H1 (cell line): ENCODE measurements at regions not wholly inside any gene's neighbourhood (a gene's known extent, or its start where the extent isn't known, plus 50 kb on each side); places are given as distances from the start of the nearest gene placed in this dataset.

ENCODE experiments used
- CTCF ChIA-PET: fragments of 300-600 bp; sonication (Branson Sonifier 250); formaldehyde crosslinking; loops from one replicate; lab custom pipeline; 2021; ENCODE audit not compliant: partially characterized antibody; lab: Charles Lee
- POLR2A ChIA-PET: fragments of 300-600 bp; sonication (Branson Sonifier 250); formaldehyde crosslinking; loops from one replicate; lab custom pipeline; 2021; ENCODE audit warnings: inconsistent platforms; ENCODE audit not compliant: partially characterized antibody; lab: Charles Lee
- DNase-seq, 2 experiments: peaks; one replicate each; pipeline versions ENCODE4 v3.0.0 to v3.0.0-alpha.2; 2010 to 2022; ENCODE audit warnings: low spot score in 2 of 2, low read depth in 1 of 2, mixed read lengths in 1 of 2
- FAIRE-seq: peaks from 2 replicates; lab custom pipeline; 2011; peaks lifted over from hg19 to GRCh38; lab: Jason Lieb, UNC
- H2AFZ ChIP-seq: 2 replicates; pipeline ENCODE4 v1.8.1; 2012; ENCODE audit warnings: low read length, inconsistent platforms
- H2AK5ac ChIP-seq: 2 replicates; pipeline ENCODE4 v1.6.1; 2013; ENCODE audit warnings: low read depth, low read length
- H2BK120ac ChIP-seq: replicated peaks from 2 replicates; pipeline ENCODE3; 2013; ENCODE audit warnings: low read depth, low read length, inconsistent platforms
- H2BK12ac ChIP-seq: 2 replicates; pipeline ENCODE4 v1.6.1; 2013; ENCODE audit warnings: low read depth, low read length
- H2BK15ac ChIP-seq: 2 replicates; pipeline ENCODE4 v1.6.1; 2013; ENCODE audit warnings: low read length
- H2BK20ac ChIP-seq: 2 replicates; pipeline ENCODE4 v1.6.1; 2013; ENCODE audit warnings: low read length
- H2BK5ac ChIP-seq: 2 replicates; pipeline ENCODE4 v1.6.1; 2013; ENCODE audit warnings: low read depth, low read length
- H3K14ac ChIP-seq: 2 replicates; pipeline ENCODE4 v1.6.1; 2013; ENCODE audit warnings: inconsistent platforms; ENCODE audit not compliant: insufficient read length
- H3K18ac ChIP-seq: 2 replicates; pipeline ENCODE4 v1.6.1; 2013; ENCODE audit warnings: low read length; ENCODE audit errors: extremely low read depth
- H3K23ac ChIP-seq: 2 replicates; pipeline ENCODE4 v1.6.1; 2013; ENCODE audit warnings: inconsistent platforms; ENCODE audit not compliant: insufficient read length
- H3K23me2 ChIP-seq: 2 replicates; pipeline ENCODE4 v1.6.1; 2013; ENCODE audit warnings: low read depth, low read length
- H3K27ac ChIP-seq: 2 replicates; pipeline ENCODE4 v1.6.1; 2011; ENCODE audit warnings: low read depth, low read length, inconsistent platforms
- H3K27me3 ChIP-seq, 4 experiments: replicated peaks in 1 of 4; 1 replicate in 1 of 4; 2 replicates in 3 of 4; pipeline versions ENCODE4 v1.6.1 to v1.8.1; 2011 to 2013; ENCODE audit warnings: low read length in 3 of 4, mild to moderate bottlenecking in 3 of 4, inconsistent platforms in 2 of 4, mixed read lengths in 2 of 4, moderate library complexity in 1 of 4; ENCODE audit not compliant: control insufficient read depth in 3 of 4, insufficient read depth in 3 of 4; ENCODE audit errors: extremely low read depth in 1 of 4
- H3K36me3 ChIP-seq, 4 experiments: 2 replicates each; pipeline versions ENCODE4 v1.6.1 to v1.8.1; 2011 to 2013; ENCODE audit warnings: mild to moderate bottlenecking in 4 of 4, low read length in 3 of 4, moderate library complexity in 2 of 4, control low read depth in 1 of 4, inconsistent platforms in 1 of 4; ENCODE audit not compliant: insufficient read depth in 4 of 4, control insufficient read depth in 2 of 4
- H3K4ac ChIP-seq: replicated peaks from 2 replicates; pipeline ENCODE3; 2013; ENCODE audit warnings: low read length, low read depth, mixed read lengths, inconsistent platforms; ENCODE audit not compliant: insufficient read length
- H3K4me1 ChIP-seq, 4 experiments: replicated peaks in 1 of 4; 1 replicate in 1 of 4; 2 replicates in 3 of 4; pipeline versions ENCODE4 v1.6.1 to v1.8.1; 2011 to 2013; ENCODE audit warnings: low read length in 3 of 4, inconsistent platforms in 2 of 4, mixed read lengths in 1 of 4; ENCODE audit not compliant: insufficient read depth in 4 of 4, control insufficient read depth in 3 of 4
- H3K4me2 ChIP-seq, 2 experiments: 2 replicates each; pipeline versions ENCODE4 v1.6.1 to v1.8.1; 2011 to 2013; ENCODE audit warnings: low read depth in 2 of 2, low read length in 2 of 2, control low read depth in 1 of 2, inconsistent platforms in 1 of 2, mild to moderate bottlenecking in 1 of 2; ENCODE audit not compliant: insufficient read depth in 1 of 2
- H3K4me3 ChIP-seq, 4 experiments: fragments of 200-600, 300-600 bp in 1 of 4; sonication (generic), shearing (Covaris generic), sonication (Bioruptor Twin) in 1 of 4; 2 replicates each; pipeline versions ENCODE4 v1.5.1 to v1.8.1; 2011 to 2016; ENCODE audit warnings: low read length in 4 of 4, low read depth in 3 of 4, control low read depth in 2 of 4, inconsistent platforms in 2 of 4, mild to moderate bottlenecking in 2 of 4, mixed read lengths in 1 of 4, moderate library complexity in 1 of 4; ENCODE audit not compliant: insufficient read depth in 2 of 4; ENCODE audit errors: extremely low read depth in 1 of 4
- H3K56ac ChIP-seq: replicated peaks from 2 replicates; pipeline ENCODE3; 2013; ENCODE audit warnings: low read depth, mild to moderate bottlenecking, mixed read lengths, low read length, inconsistent platforms; ENCODE audit not compliant: insufficient read length
- H3K79me1 ChIP-seq: 2 replicates; pipeline ENCODE4 v1.6.1; 2013; ENCODE audit warnings: low read depth, low read length, control low read depth
- H3K79me2 ChIP-seq, 2 experiments: 2 replicates each; pipeline versions ENCODE4 v1.6.1 to v1.8.1; 2012 to 2013; ENCODE audit warnings: low read length in 2 of 2, mild to moderate bottlenecking in 2 of 2, inconsistent platforms in 1 of 2; ENCODE audit not compliant: insufficient read depth in 2 of 2, control insufficient read depth in 1 of 2
- H3K9ac ChIP-seq, 4 experiments: replicated peaks in 1 of 4; 1 replicate in 1 of 4; 2 replicates in 3 of 4; pipeline versions ENCODE4 v1.6.1 to v1.8.1; 2011 to 2013; ENCODE audit warnings: low read depth in 3 of 4, low read length in 3 of 4, control low read depth in 2 of 4, mild to moderate bottlenecking in 2 of 4, moderate library complexity in 2 of 4, inconsistent platforms in 1 of 4; ENCODE audit errors: extremely low read depth in 1 of 4
- H3K9me3 ChIP-seq, 2 experiments: 2 replicates each; pipeline versions ENCODE4 v1.6.1 to v1.8.1; 2012 to 2013; ENCODE audit warnings: mild to moderate bottlenecking in 2 of 2, moderate library complexity in 2 of 2, control low read depth in 1 of 2, inconsistent platforms in 1 of 2, low read depth in 1 of 2, low read length in 1 of 2, mixed read lengths in 1 of 2; ENCODE audit not compliant: insufficient read depth in 2 of 2
- H4K20me1 ChIP-seq, 2 experiments: replicated peaks in 1 of 2; 2 replicates each; pipeline versions ENCODE3 to v1.8.1; 2011 to 2013; ENCODE audit warnings: inconsistent platforms in 2 of 2, low read length in 2 of 2, mild to moderate bottlenecking in 1 of 2; ENCODE audit not compliant: insufficient read depth in 2 of 2, control insufficient read depth in 1 of 2
- H4K5ac ChIP-seq: 2 replicates; pipeline ENCODE4 v1.6.1; 2013; ENCODE audit warnings: low read length, low read depth, mixed read lengths, inconsistent platforms; ENCODE audit not compliant: insufficient read length
- H4K8ac ChIP-seq: 2 replicates; pipeline ENCODE4 v1.8.0; 2013; ENCODE audit warnings: mild to moderate bottlenecking, moderate library complexity, low read length, inconsistent platforms; ENCODE audit not compliant: insufficient read depth; ENCODE audit errors: extremely low read depth
- H4K91ac ChIP-seq: replicated peaks from 2 replicates; pipeline ENCODE3; 2013; ENCODE audit warnings: low read length, mixed read lengths, inconsistent platforms; ENCODE audit not compliant: insufficient read length
- CHD2 ChIP-seq: IDR thresholded peaks from 2 replicates; pipeline ENCODE4 v1.6.1; 2012; ENCODE audit warnings: low read length, improper control_type of control experiment
- EZH2 ChIP-seq: fragments of 200-600 bp; sonication (generic); IDR thresholded peaks from 2 replicates; pipeline ENCODE4 v1.7.1; 2012; ENCODE audit warnings: low read depth, mild to moderate bottlenecking, moderate library complexity, low read length, inconsistent platforms; ENCODE audit not compliant: severe bottlenecking
- GABPA ChIP-seq: IDR thresholded peaks from 2 replicates; pipeline ENCODE4 v1.6.1; 2011; ENCODE audit warnings: mild to moderate bottlenecking, low read length, moderate library complexity, borderline replicate concordance; ENCODE audit not compliant: insufficient read depth
- HDAC2 ChIP-seq, 2 experiments: fragments of 300-600 bp in 1 of 2; sonication (generic) in 1 of 2; IDR thresholded peaks; 2 replicates each; pipeline ENCODE4 v1.6.1; 2011 to 2012; ENCODE audit warnings: low read depth in 2 of 2, low read length in 2 of 2, mild to moderate bottlenecking in 2 of 2, moderate library complexity in 2 of 2, borderline replicate concordance in 1 of 2, inconsistent platforms in 1 of 2
- JUND ChIP-seq: IDR thresholded peaks from 2 replicates; pipeline ENCODE4 v1.6.1; 2011; ENCODE audit warnings: mild to moderate bottlenecking, improper control_type of control experiment, low read length
- KDM1A ChIP-seq: fragments of 200-600, 300-600 bp; sonication (generic); IDR thresholded peaks from 2 replicates; pipeline ENCODE4 v1.7.1; 2016; ENCODE audit warnings: mild to moderate bottlenecking, low read length, borderline replicate concordance
- RAD21 ChIP-seq, 2 experiments: IDR thresholded peaks in 1 of 2; conservative IDR thresholded peaks in 1 of 2; 2 replicates each; pipeline ENCODE4 v1.6.1; 2011; ENCODE audit warnings: low read depth in 2 of 2, low read length in 2 of 2, improper control_type of control experiment in 1 of 2, inconsistent platforms in 1 of 2, mild to moderate bottlenecking in 1 of 2, moderate library complexity in 1 of 2
- RNF2 ChIP-seq: fragments of 200-900, 300-1000 bp; sonication (generic); IDR thresholded peaks from 2 replicates; pipeline ENCODE4 v1.7.1; 2016; ENCODE audit warnings: borderline replicate concordance, low read depth, mild to moderate bottlenecking, antibody characterized with exemption, low read length; ENCODE audit not compliant: poor library complexity, severe bottlenecking; ENCODE audit errors: missing control alignments
- RXRA ChIP-seq: IDR thresholded peaks from 2 replicates; pipeline ENCODE4 v1.6.1; 2011; ENCODE audit warnings: low read depth, mild to moderate bottlenecking, low read length, moderate library complexity; ENCODE audit not compliant: insufficient read depth
- SIN3A ChIP-seq, 2 experiments: IDR thresholded peaks in 1 of 2; conservative IDR thresholded peaks in 1 of 2; 2 replicates each; pipeline ENCODE4 v1.6.1; 2011 to 2012; ENCODE audit warnings: low read length in 2 of 2, improper control_type of control experiment in 1 of 2, low read depth in 1 of 2, mild to moderate bottlenecking in 1 of 2
- SRF ChIP-seq: IDR thresholded peaks from 2 replicates; pipeline ENCODE4 v1.6.1; 2011; ENCODE audit warnings: mild to moderate bottlenecking, low read depth, low read length, moderate library complexity
- TAF1 ChIP-seq: IDR thresholded peaks from 2 replicates; pipeline ENCODE4 v1.6.1; 2011; ENCODE audit warnings: mild to moderate bottlenecking, low read depth, low read length
- ZNF274 ChIP-seq: IDR thresholded peaks from 2 replicates; pipeline ENCODE4 v1.7.0; 2012; ENCODE audit warnings: low read length, borderline replicate concordance; ENCODE audit errors: extremely low read depth
- TF ChIP-seq, protein P1 (sequence below): IDR thresholded peaks from 2 replicates; pipeline ENCODE4 v1.6.1; 2012; ENCODE audit warnings: inconsistent platforms

DNA sequence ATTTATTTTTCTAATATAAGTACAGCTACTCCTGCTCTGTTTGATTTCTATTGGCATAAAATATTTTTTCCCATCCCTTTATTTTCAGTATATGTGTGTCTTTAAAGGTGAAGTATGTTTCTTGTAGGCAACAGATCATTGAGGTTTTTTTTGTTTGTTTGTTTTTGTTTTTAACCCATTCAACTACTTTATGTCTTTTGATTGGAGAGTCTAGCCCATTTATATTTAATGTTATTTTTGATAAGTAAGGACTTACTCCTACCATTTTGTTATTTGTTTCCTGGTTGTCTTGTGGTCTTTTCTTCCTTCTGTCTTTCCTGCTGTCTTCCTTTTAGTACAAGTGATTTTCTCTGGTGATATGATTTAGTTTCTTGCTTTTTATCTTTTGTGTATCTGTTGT lies 285.1 kb upstream of the PROX1 start:
- Histone ChIP-seq H2BK120ac (no peak overlapping the region), H3K18ac (no peak overlapping the region), H3K27me3 (no peaks in the 10 kb centered on the region), H3K4ac (no peak overlapping the region), H2AFZ (no peak overlapping the region), H2BK15ac (no peak overlapping the region), H3K36me3 (no peaks in the 10 kb centered on the region), H4K91ac (no peak overlapping the region), H4K5ac (no peak overlapping the region), H4K20me1 (no peaks in the 10 kb centered on the region), H2AK5ac (no peak overlapping the region), H3K14ac (no peak overlapping the region), H3K9ac (no peak overlapping the region), H3K4me1 (no peaks in the 10 kb centered on the region), H4K8ac (no peak overlapping the region), H3K79me2 (no peaks in the 10 kb centered on the region), H3K23ac (no peak overlapping the region), H3K9me3 (0 out of 4 replicates have a peak, but pooled peaks cover 0 to 2% of the 10 kb centered on the region in 2 experiments), H3K4me2 (no peak overlapping the region), H2BK5ac (no peak overlapping the region), H2BK20ac (no peak overlapping the region), H3K4me3 (no peak overlapping the region), H3K23me2 (no peaks in the 10 kb centered on the region), H2BK12ac (no peak overlapping the region), H3K27ac (no peak overlapping the region), H3K79me1 (no peaks in the 10 kb centered on the region), H3K56ac (no peak overlapping the region)
- ChIA-PET POLR2A (no interaction called here), CTCF (interaction anchor here (0.8 kb wide), 1 partner anchor 243 kb away, joined by 3 read pairs; no protein-coding TSS in a partner anchor)
- no peak for DNase-seq
- no peak for FAIRE-seq
- TF ChIP-seq, protein P1, sequence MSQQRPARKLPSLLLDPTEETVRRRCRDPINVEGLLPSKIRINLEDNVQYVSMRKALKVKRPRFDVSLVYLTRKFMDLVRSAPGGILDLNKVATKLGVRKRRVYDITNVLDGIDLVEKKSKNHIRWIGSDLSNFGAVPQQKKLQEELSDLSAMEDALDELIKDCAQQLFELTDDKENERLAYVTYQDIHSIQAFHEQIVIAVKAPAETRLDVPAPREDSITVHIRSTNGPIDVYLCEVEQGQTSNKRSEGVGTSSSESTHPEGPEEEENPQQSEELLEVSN = no peak
- no peak for TF ChIP-seq JUND
- TF ChIP-seq RAD21 (IDR thresholded peaks at IDR 0.05 in 1 of 2, conservative IDR thresholded peaks at IDR 0.05 in 1 of 2; ENCODE audit: low read depth in 2 of 2, low read length in 2 of 2) = no peak
- TF ChIP-seq HDAC2 (IDR thresholded peaks at IDR 0.05; ENCODE audit: borderline replicate concordance in 1 of 2, low read depth in 2 of 2, low read length in 2 of 2) = no peak
- TF ChIP-seq RNF2 = no peak
- no peak for TF ChIP-seq KDM1A
- no peak for TF ChIP-seq SRF
- TF ChIP-seq RXRA = no peak
- TF ChIP-seq ZNF274 = no peak
- no peak for TF ChIP-seq SIN3A (conservative IDR thresholded peaks at IDR 0.05 in 1 of 2, IDR thresholded peaks at IDR 0.05 in 1 of 2; ENCODE audit: low read depth in 1 of 2, low read length in 2 of 2)
- TF ChIP-seq TAF1 = no peak
- TF ChIP-seq CHD2 = no peak
- no peak for TF ChIP-seq GABPA
- TF ChIP-seq EZH2 = no peak
